ENCODE measurements at regions not wholly inside any gene's neighbourhood (a gene's known extent, or its start where the extent isn't known, plus 50 kb on each side); places are given as distances from the start of the nearest gene placed in this dataset.

GRCh38 chr2:2828774-2829368 lies 497.8 kb upstream of the MYT1L start:
- no peak for DNase-seq

GRCh38 chr2:2827761-2828221 lies 496.7 kb upstream of the MYT1L start:
- no peak for DNase-seq

- DNase-seq: no peak
Observed at GRCh38 chr2:2827046-2827636, 496.1 kb upstream of the MYT1L start.

GRCh38 chr2:2826621-2827020 lies 495.5 kb upstream of the MYT1L start:
- no peak for DNase-seq

GRCh38 chr2:2826209-2826551 lies 495.1 kb upstream of the MYT1L start:
- DNase-seq: no peak

- DNase-seq: no peak
Observed at GRCh38 chr2:2825516-2826208, 494.6 kb upstream of the MYT1L start.

- no peak for DNase-seq
Observed at GRCh38 chr2:2825062-2825461, 494.0 kb upstream of the MYT1L start.

GRCh38 chr2:2824588-2824987 lies 493.5 kb upstream of the MYT1L start:
- DNase-seq: no peak

- no peak for DNase-seq
Observed at GRCh38 chr2:2823061-2823753, 492.1 kb upstream of the MYT1L start.

- DNase-seq: no peak
Observed at GRCh38 chr2:2822143-2822542, 491.1 kb upstream of the MYT1L start.

GRCh38 chr2:2812648-2813047 lies 481.6 kb upstream of the MYT1L start:
- DNase-seq: no peak

- no peak for DNase-seq
Observed at GRCh38 chr2:2812117-2812516, 481.0 kb upstream of the MYT1L start.

- no peak for DNase-seq
Observed at GRCh38 chr2:2810504-2810903, 479.4 kb upstream of the MYT1L start.

- DNase-seq: no peak
Observed at GRCh38 chr2:2809771-2810170, 478.7 kb upstream of the MYT1L start.

GRCh38 chr2:2808551-2809058 lies 477.5 kb upstream of the MYT1L start:
- no peak for DNase-seq

GRCh38 chr2:2806711-2807110 lies 475.6 kb upstream of the MYT1L start:
- DNase-seq: no peak

- no peak for DNase-seq
Observed at GRCh38 chr2:2805263-2805662, 474.2 kb upstream of the MYT1L start.

GRCh38 chr2:2804528-2804927 lies 473.5 kb upstream of the MYT1L start:
- no peak for DNase-seq

GRCh38 chr2:2801458-2801857 lies 470.4 kb upstream of the MYT1L start:
- DNase-seq: no peak

GRCh38 chr2:2800697-2801096 lies 469.6 kb upstream of the MYT1L start:
- DNase-seq: no peak

- no peak for DNase-seq
Observed at GRCh38 chr2:2800001-2800400, 468.9 kb upstream of the MYT1L start.

- DNase-seq: no peak
Observed at GRCh38 chr2:2799151-2799697, 468.1 kb upstream of the MYT1L start.
